Caco-2 (cell line): ENCODE measurements at regions not wholly inside any gene's neighbourhood (a gene's known extent, or its start where the extent isn't known, plus 50 kb on each side); places are given as distances from the start of the nearest gene placed in this dataset.
"Not testable (repeated sequence)": the region's sequence is repeated elsewhere in the genome, so short reads cannot be mapped to it uniquely, and the experiment has no call there.

ENCODE experiments used
- BruUV-seq: library from RNA; stranded (reverse); fragments of 400-500 nt; replicated peaks from 2 replicates; lab custom pipeline; 2021; lab: Mats Ljungman, UMichigan
- CTCF ChIA-PET: fragments of 300-600 bp; sonication (Branson Sonifier 250); formaldehyde crosslinking; loops from one replicate; lab custom pipeline; 2022; ENCODE audit warnings: antibody characterized with exemption; lab: Charles Lee
- POLR2A ChIA-PET: fragments of 300-600 bp; sonication (Branson Sonifier 250); formaldehyde crosslinking; loops from one replicate; lab custom pipeline; 2022; ENCODE audit warnings: antibody characterized with exemption; lab: Charles Lee
- DNase-seq, 2 experiments: peaks; one replicate each; pipeline versions ENCODE4 v3.0.0 to v3.0.0-alpha.2; 2020 to 2022
- H3K27me3 ChIP-seq: replicated peaks from 2 replicates; pipeline ENCODE4 v1.6.0; 2011; ENCODE audit warnings: low read length; ENCODE audit not compliant: control insufficient read depth, insufficient read depth
- H3K36me3 ChIP-seq: 2 replicates; pipeline ENCODE4 v1.5.1; 2011; ENCODE audit warnings: low read length; ENCODE audit not compliant: control insufficient read depth, insufficient read depth
- H3K4me1 ChIP-seq: fragments of 250-450 bp; sonication (Bioruptor Pico); 2 replicates; pipeline ENCODE4 v1.5.1; 2020; ENCODE audit warnings: mild to moderate bottlenecking
- H3K4me3 ChIP-seq: 2 replicates; pipeline ENCODE4 v1.5.1; 2011; ENCODE audit warnings: low read depth, mild to moderate bottlenecking, control low read depth, low read length
- H3K9me3 ChIP-seq: fragments of 250-450 bp; sonication (Bioruptor Pico); 2 replicates; pipeline ENCODE4 v1.5.1; 2020; ENCODE audit warnings: mild to moderate bottlenecking, moderate library complexity
- H3K27ac Mint-ChIP-seq: one replicate; pipeline ENCODE4 v1.8.0; 2022; ENCODE audit warnings: mixed read lengths; ENCODE audit not compliant: unreplicated experiment
- H3K27me3 Mint-ChIP-seq: one replicate; pipeline ENCODE4 v1.8.0; 2022; ENCODE audit warnings: mixed read lengths; ENCODE audit not compliant: insufficient read depth, unreplicated experiment
- H3K36me3 Mint-ChIP-seq: one replicate; pipeline ENCODE4 v1.8.0; 2022; ENCODE audit warnings: mild to moderate bottlenecking, mixed read lengths; ENCODE audit not compliant: insufficient read depth, unreplicated experiment
- H3K4me1 Mint-ChIP-seq: one replicate; pipeline ENCODE4 v1.8.0; 2022; ENCODE audit warnings: low read depth, mixed read lengths; ENCODE audit not compliant: unreplicated experiment
- H3K4me3 Mint-ChIP-seq: one replicate; pipeline ENCODE4 v1.8.0; 2022; ENCODE audit warnings: mild to moderate bottlenecking, moderate library complexity, mixed read lengths; ENCODE audit not compliant: unreplicated experiment
- H3K9me3 Mint-ChIP-seq: one replicate; pipeline ENCODE4 v1.8.0; 2022; ENCODE audit warnings: mixed read lengths; ENCODE audit not compliant: unreplicated experiment
- CTCF ChIP-seq, 2 experiments: fragments of 200-600 bp in 1 of 2; IDR thresholded peaks; 1 replicate in 1 of 2; 2 replicates in 1 of 2; pipeline versions ENCODE4 v1.5.1 to v1.8.0; 2011 to 2022; ENCODE audit warnings: antibody characterized with exemption in 1 of 2, control low read depth in 1 of 2, inconsistent platforms in 1 of 2, low read depth in 1 of 2, low read length in 1 of 2, mild to moderate bottlenecking in 1 of 2, moderate library complexity in 1 of 2; ENCODE audit not compliant: insufficient read depth in 1 of 2, severe bottlenecking in 1 of 2, unreplicated experiment in 1 of 2
- intact Hi-C: fragments of 100-400 bp; cut with micrococcal nuclease; formaldehyde crosslinking; loops from one replicate; pipeline ENCODE4 v1.10.0; 2022; ENCODE audit not compliant: unreplicated experiment

GRCh38 chr2:63742580-63742976 is 99.1 kb upstream of the UGP2 start:
- TF ChIP-seq CTCF (IDR thresholded peaks at IDR 0.05; ENCODE audit: insufficient read depth in 1 of 2, low read depth in 1 of 2, low read length in 1 of 2, severe bottlenecking in 1 of 2, unreplicated experiment in 1 of 2): no peak
- Histone ChIP-seq H3K9me3 (no peaks in the 10 kb centered on the region), H3K36me3 (no peaks in the 10 kb centered on the region), H3K4me3 (no peak overlapping the region), H3K27me3 (no peaks in the 10 kb centered on the region), H3K4me1 (peaks cover 25% of the 10 kb centered on the region)
- no peak for DNase-seq
- ChIA-PET POLR2A (no interaction called here), CTCF (no interaction called here)
- no peaks in the 10 kb centered on the region for H3K27me3 Mint-ChIP-seq
- peaks cover 15% of the 10 kb centered on the region for H3K4me1 Mint-ChIP-seq
- no peak overlapping the region for H3K27ac Mint-ChIP-seq
- H3K36me3 Mint-ChIP-seq: no peaks in the 10 kb centered on the region
- H3K9me3 Mint-ChIP-seq: peaks cover 12% of the 10 kb centered on the region
- no peak overlapping the region for H3K4me3 Mint-ChIP-seq
- intact Hi-C loops: no loop called here
- BruUV-seq: no TSS peak

GRCh38 chr2:63743170-63743981 is 98.3 kb upstream of the UGP2 start:
- Mint-ChIP-seq H3K27ac (no peak overlapping the region), H3K4me3 (no peak overlapping the region), H3K36me3 (no peaks in the 10 kb centered on the region), H3K9me3 (peaks cover 15% of the 10 kb centered on the region), H3K4me1 (peaks cover 13% of the 10 kb centered on the region), H3K27me3 (no peaks in the 10 kb centered on the region)
- ChIA-PET POLR2A (no interaction called here), CTCF (no interaction called here)
- Histone ChIP-seq H3K27me3 (no peaks in the 10 kb centered on the region), H3K9me3 (no peaks in the 10 kb centered on the region), H3K4me1 (peaks cover 17% of the 10 kb centered on the region), H3K4me3 (no peak overlapping the region), H3K36me3 (no peaks in the 10 kb centered on the region)
- no peak for TF ChIP-seq CTCF (IDR thresholded peaks at IDR 0.05; ENCODE audit: insufficient read depth in 1 of 2, low read depth in 1 of 2, low read length in 1 of 2, severe bottlenecking in 1 of 2, unreplicated experiment in 1 of 2)
- no TSS peak for BruUV-seq
- DNase-seq: no peak
- intact Hi-C loops: no loop called here

GRCh38 chr2:63743982-63744966 is 97.4 kb upstream of the UGP2 start:
- H3K36me3 ChIP-seq: no peaks in the 10 kb centered on the region
- Mint-ChIP-seq H3K27ac (no peak overlapping the region), H3K9me3 (peaks cover 15% of the 10 kb centered on the region), H3K27me3 (no peaks in the 10 kb centered on the region), H3K4me1 (peaks cover 13% of the 10 kb centered on the region), H3K4me3 (no peak overlapping the region), H3K36me3 (no peaks in the 10 kb centered on the region)
- no peaks in the 10 kb centered on the region for H3K27me3 ChIP-seq
- peaks cover 10% of the 10 kb centered on the region for H3K4me1 ChIP-seq
- no TSS peak for BruUV-seq
- intact Hi-C loops: no loop called here
- H3K9me3 ChIP-seq: no peaks in the 10 kb centered on the region
- no peak for DNase-seq
- TF ChIP-seq CTCF (IDR thresholded peaks at IDR 0.05; ENCODE audit: insufficient read depth in 1 of 2, low read depth in 1 of 2, low read length in 1 of 2, severe bottlenecking in 1 of 2, unreplicated experiment in 1 of 2): no peak
- ChIA-PET CTCF (no interaction called here), POLR2A (no interaction called here)
- H3K4me3 ChIP-seq: no peak overlapping the region

- H3K36me3 Mint-ChIP-seq, POLR2A ChIA-PET, H3K27ac Mint-ChIP-seq, H3K4me1 ChIP-seq, H3K4me3 ChIP-seq, H3K27me3 Mint-ChIP-seq, H3K36me3 ChIP-seq, intact Hi-C loops, H3K9me3 ChIP-seq, BruUV-seq, H3K27me3 ChIP-seq, CTCF ChIA-PET, H3K4me3 Mint-ChIP-seq: not testable (repeated sequence)
- Mint-ChIP-seq H3K9me3 (peaks cover 15% of the 10 kb centered on the region), H3K4me1 (peaks cover 13% of the 10 kb centered on the region)
- peak in 1 of 2 experiments; percentile 46 for DNase-seq
Observed at GRCh38 chr2:63746548-63746947, 95.1 kb upstream of the UGP2 start.
